Stimulated activated CD4-positive, alpha-beta T cell treated with anti-CD3 and anti-CD28 coated beads, Interleukin-15, amount 100 ng/mL, for 24 hours (primary cell): ENCODE measurements at regions not wholly inside any gene's neighbourhood (a gene's known extent, or its start where the extent isn't known, plus 50 kb on each side); places are given as distances from the start of the nearest gene placed in this dataset.
"Not testable (repeated sequence)": the region's sequence is repeated elsewhere in the genome, so short reads cannot be mapped to it uniquely, and the experiment has no call there.

Experiments used
- DNase-seq: peaks from one replicate; pipeline ENCODE4 v3.0.0-alpha.2; 2020

- no peak for DNase-seq
These were observed 181.8 kb upstream of the CCNH start for GRCh38 chr5:87594566-87594965.

- no peak for DNase-seq
These were observed 176.9 kb upstream of the CCNH start for GRCh38 chr5:87589587-87589986.

- DNase-seq: no peak
These were observed 175.6 kb upstream of the CCNH start for GRCh38 chr5:87588316-87588715.

DNA sequence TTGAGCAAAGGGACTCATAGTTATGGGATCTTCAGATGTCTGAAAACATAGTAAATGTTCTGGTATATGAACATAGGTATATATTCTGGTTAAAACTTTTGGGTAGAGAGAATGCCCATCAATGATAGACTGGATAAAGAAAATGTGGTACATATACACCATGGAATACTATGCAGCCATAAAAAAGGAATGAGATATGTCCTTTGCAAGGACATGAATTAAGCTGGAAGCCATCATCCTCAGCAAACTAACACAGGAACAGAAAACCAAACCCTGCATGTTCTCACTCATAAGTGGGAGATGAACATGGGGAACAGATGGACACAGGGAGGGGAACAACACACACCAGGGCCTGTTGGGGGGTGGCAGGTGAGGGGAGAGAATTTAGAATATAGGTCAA, 171.0 kb upstream of the CCNH start:
- not testable (repeated sequence) for DNase-seq

- no peak for DNase-seq
These were observed 169.4 kb upstream of the CCNH start for GRCh38 chr5:87582149-87582548.

DNA sequence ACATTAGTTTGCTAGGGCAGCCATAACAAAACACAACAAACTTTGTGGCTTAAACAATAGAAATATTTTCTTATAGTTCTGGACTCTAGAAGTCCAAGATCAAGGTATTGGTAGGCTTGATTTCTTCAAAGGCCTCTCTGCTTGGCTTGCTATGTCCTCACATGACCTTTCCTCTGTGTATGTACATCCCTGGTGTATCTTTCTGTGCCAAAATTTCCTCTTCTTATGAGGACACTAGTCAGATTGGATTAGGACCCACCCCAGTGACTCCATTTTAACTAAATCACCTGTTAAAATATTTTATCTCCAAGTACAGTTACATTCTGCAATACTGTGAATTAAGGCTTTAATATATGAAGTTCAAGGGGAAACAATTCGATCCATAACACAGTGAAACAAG, 168.9 kb upstream of the CCNH start:
- DNase-seq: no peak

DNA sequence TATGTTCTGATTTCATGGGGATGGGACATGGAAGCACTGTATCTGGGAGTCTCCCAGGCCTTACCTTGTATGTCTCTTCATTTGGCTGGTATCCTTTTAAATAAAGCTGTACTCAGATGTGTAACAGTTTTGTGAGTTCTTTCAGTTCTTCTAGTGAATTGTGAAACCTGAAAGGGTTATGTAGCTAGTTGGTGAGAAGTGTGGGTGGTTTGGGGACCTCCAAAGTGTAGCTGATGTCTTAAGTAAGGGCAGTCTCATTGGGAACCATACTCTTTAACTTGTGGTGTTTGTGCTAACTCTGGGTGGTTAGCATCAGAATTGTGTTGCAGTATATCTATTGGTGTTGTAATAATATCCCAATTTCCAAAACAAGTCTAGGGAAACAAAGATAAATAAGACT, 166.9 kb upstream of the CCNH start:
- no peak for DNase-seq

DNA sequence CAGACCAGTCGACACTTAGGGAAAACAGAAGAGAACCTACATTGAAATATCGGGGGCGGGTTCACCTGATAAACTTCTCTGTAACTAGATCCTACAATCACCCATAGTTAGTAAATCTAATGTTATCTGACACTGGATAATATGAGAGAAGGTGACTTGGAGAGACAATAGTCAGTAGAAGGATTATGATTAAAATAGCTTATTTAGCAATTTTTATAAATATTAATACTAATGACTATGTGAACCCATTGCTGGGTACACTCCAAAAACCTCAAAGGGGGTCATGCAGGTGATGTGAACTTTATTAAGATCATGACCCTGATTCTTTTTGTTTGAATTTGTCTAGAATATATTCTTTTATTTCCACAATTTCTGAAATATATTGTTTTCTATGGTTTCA, 164.1 kb upstream of the CCNH start:
- DNase-seq: no peak

DNA sequence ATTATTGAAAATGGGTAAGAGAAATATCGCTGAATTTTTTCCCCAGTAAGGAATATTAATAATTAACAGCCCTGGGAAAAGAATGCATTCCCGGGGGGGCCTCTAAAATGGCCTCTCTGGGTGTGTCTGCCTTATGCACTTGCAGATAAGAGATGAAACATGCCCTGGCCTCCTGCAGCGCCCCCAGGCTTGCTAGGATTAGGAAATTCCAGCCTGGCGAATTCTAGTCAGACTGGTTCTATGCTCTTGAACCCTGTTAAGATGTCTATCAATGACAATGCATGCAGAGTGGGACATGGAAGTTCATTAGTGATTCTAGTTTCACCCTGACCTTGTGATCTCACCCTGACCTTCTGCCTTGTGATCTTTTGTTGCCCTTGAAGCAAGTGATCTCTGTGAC, 163.6 kb upstream of the CCNH start:
- DNase-seq: not testable (repeated sequence)

DNA sequence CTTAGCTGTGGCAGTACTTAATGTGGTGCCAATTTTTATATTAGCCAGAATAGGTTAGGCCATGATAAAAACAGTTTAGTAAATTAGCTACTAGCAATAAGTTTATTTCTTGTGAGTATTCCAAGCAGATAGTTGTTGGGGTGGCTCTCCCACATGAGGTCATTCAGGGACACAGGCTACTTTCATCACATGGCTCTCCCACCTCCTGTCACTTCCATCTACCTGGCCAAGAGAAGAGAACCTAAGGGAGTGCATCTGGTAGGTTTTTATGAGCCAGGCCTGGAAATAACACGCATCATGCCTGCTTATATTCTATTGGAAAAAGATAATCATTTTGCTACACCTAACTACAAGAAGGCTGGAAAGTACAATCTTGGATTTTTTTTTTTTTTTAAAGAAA, 161.4 kb upstream of the CCNH start:
- DNase-seq: no peak

DNA sequence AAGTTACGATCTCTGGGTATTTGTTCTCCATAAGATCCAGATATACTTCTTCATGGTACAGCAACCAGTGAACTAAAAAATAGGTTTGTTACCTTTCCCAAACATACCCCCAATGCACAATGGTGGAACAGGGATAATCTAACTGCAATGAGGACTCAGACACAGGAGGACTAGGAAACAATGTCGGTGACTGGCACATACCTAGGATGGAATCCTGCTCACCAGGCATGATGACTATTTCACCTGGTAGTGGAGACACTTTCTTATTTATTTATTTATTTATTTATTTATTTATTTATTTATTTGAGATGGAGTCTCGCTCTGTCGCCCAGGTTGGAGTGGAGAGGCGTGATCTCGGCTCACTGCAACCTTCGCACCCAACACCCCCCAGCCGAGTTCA, 159.9 kb upstream of the CCNH start:
- DNase-seq: no peak

- no peak for DNase-seq
These were observed 159.4 kb upstream of the CCNH start for GRCh38 chr5:87572090-87572489.

- DNase-seq: no peak
These were observed 157.6 kb upstream of the CCNH start for GRCh38 chr5:87570366-87570765.

DNA sequence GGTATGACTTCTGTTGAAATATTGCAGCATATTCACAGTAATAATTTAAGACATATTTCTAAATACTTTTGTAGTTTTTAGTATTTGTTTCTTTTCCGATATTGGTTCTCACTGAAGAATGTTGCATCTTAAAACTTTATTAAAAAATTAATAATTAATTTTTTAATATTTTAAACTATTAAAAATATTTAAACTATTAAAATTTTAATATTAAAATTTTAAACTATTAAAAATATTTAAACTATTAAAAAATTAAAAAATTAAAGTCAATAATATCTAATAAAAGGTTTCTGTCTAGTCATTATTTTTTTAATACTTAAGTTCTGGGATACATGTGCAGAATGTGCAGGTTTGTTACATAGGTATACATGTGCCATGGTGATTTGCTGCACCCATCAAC, 149.3 kb upstream of the CCNH start:
- no peak for DNase-seq

DNA sequence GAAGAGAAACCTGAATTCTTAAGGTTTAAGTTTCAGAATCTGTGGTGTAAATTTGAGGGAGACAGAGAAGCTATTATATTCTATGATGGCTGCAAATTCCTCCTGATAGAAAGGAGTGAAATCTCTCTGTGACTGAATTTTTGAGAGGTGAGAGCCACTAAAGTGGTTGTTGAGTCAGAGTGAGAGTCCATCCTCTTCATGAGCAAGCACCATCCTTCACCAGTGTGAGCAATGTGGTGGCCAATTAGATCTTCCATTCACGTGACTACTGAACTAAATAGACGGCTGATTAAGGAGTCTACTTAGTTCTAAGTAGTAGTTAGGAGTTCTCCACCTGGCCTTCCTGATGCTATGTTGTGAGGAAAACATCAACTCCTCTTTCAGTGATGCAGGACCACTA, 147.8 kb upstream of the CCNH start:
- DNase-seq: no peak

DNA sequence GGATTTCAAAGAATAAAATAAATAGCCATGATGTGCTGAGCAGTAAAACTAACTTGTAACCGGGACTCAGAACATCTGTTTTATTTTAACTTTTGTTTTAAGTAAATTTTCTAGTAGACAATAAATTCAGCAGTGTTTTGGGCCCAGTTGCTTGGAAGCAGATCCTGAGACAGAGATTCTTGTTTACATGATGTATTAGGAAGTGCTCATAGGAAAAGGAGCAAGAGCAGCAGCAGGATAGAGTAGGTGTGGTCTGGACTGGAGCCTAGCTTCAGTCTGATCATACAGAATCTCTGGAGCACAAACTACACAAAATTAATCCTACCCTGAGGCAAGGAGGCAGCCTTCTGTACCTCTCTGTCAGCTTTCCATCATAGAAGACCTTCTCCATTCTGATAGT, 139.2 kb upstream of the CCNH start:
- DNase-seq: no peak

DNA sequence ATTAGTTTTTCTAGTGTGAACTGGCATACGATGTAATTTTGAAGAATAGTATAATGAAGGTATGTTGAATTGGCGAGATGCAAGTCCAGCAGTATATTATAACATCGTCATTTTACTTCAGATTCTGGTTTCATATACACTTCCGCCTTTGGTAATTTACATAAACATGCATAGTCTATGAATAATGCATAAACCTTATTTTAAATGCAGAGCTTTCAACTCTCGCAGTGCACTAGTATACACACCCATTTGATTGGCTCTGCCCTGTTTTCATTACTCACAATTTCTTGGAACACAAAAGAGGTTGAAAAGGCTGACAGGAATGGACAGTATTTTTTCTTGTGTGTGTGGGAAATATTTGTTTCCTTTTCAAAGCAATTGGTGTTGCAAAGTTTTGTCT, 128.9 kb upstream of the CCNH start:
- no peak for DNase-seq

DNA sequence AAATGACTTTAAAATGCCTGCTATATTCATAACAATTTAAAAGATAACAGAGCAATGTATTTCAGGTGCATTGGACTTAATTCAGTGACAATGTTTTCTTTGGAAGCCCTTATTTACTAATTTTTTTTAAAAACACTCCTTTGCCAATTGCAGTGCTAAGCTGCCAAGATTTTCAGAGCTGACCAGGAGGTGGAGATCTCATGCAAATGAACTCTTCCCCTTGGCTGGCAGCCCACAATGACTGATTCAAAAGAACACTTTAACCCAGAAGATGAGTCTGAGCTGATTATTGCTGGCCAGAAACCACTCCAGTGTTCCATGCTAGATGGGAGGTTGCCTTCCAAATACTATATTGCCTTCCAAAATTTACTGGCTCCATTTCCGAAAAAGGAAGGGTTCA, 128.3 kb upstream of the CCNH start:
- no peak for DNase-seq

DNA sequence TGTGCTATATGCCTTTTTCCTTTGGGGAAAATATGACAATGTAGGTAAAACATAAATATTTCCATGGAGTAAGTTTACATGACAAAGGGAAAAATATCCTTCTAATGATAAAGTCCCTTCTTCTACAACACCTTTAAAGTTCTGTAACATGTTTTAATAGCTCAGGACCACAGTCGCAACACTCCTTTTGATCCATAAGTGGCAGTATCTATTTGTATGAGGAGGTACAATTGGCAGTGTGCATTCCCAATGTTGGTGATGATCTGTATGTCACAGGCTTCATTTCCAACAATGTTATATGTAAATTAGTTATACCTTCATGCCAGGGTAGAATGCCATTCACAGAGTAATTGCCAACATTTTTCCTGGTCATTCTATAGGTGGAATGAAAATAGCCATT, 127.1 kb upstream of the CCNH start:
- no peak for DNase-seq

- no peak for DNase-seq
These were observed 123.6 kb upstream of the CCNH start for GRCh38 chr5:87536365-87536764.

DNA sequence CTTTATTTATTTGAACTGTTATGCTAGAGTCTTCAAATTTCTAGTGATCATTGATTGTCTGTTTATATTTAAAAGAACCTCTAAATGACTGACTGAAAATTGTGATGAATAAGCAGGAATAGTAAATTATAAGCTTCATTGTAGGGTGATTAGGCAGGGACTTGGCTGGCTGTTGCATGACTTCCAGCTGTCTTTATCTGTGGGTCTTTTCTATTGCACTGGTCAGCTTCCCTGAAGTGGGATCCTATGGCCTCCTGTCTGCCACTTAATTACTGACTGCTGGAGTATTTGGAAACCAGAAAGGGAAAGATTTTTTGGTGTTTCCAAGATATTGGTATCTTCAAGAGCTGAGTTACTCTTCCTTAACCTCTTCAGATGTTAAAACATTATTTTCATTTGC, 123.0 kb upstream of the CCNH start:
- DNase-seq: no peak

DNA sequence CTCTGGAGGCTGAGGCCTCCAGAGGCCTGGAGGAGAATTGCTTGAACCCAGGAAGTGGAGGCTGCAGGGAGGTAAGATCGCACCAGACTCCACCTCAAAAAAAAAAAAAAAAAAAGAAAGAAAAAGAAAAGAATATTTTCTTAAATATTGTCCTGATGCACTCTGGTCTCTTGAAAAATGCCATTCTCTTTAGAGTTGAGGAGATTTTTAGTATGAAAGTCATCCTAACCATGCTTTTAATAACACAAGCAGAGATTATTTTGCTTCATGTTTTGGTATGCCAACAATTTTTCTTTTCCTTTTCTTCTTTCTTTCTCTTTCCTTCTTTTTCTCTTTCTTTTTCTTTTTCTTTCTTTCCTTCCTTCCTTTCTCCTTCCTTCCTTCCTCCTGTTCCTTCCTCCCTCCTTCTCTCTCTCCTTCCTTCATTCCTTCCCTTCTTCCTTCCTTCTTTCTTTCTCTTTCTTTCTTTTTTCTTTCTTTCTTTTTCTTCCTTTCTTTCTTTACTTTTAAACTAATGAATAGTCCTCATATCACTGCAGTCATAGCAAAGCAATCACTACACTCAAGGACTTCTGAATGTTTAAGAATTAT, 116.9 kb upstream of the CCNH start:
- no peak for DNase-seq

GRCh38 chr5:87526131-87526530, 113.4 kb upstream of the CCNH start:
- no peak for DNase-seq

DNA sequence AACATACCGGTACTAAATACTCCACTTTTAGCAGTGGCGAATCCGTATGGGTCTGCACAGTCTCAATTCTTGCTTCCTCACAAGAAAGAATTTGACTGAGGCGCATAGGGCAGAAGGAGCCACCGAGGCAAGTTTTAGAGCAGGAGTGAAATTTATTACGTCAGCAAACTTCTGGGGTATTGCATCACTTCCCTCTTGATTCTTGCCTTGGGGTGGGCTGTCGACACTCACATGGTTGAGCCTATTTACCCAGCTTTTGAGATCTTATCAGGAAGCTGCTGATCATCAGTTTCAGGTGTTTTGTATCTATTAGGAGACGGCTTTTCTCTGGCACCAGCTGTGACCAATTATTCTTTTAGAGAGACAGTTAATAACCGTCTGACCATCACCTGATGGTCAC, 111.5 kb upstream of the CCNH start:
- no peak for DNase-seq

DNA sequence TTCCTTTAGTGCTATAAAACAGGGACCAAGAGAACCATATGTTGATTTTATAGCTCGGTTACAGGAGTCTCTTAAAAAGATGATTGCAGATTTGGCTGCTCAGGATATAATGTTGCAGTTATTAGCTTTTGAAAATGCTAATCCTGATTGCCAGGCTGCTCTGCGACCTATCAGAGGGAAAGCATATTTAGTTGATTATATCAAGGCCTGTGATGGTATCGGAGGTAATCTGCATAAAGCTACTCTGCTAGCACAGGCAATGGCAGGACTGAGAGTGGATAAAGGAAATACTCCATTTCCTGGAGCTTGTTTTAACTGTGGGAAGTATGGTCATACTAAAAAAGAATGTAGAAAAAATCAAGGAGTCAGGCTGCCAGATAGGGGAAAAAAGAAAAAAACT, 99.0 kb upstream of the CCNH start:
- DNase-seq: not testable (repeated sequence)

GRCh38 chr5:87503004-87503403, 90.3 kb upstream of the CCNH start:
- no peak for DNase-seq
